ENCODE measurements at regions not wholly inside any gene's neighbourhood (a gene's known extent, or its start where the extent isn't known, plus 50 kb on each side); places are given as distances from the start of the nearest gene placed in this dataset.

DNA sequence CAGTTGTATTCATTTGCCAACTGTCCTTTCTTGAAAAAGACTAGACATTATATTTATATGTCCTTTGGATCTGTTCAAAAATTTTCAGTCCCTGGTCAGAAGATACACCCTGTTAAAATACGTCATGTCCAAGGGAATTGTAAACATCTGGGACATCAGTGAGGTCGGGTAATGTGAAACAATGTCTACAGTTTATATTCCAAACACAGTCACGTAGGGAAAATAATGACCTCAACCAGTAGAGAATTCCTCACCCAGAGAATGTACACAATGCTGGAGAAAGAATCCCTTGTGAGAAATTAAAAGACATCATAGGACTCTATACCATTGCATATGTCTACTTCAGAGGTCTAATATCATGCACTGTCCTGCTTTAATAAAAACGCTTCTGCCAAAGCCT, 888.0 kb upstream of the CHAC2 start:
- TF ChIP-seq, protein P1, sequence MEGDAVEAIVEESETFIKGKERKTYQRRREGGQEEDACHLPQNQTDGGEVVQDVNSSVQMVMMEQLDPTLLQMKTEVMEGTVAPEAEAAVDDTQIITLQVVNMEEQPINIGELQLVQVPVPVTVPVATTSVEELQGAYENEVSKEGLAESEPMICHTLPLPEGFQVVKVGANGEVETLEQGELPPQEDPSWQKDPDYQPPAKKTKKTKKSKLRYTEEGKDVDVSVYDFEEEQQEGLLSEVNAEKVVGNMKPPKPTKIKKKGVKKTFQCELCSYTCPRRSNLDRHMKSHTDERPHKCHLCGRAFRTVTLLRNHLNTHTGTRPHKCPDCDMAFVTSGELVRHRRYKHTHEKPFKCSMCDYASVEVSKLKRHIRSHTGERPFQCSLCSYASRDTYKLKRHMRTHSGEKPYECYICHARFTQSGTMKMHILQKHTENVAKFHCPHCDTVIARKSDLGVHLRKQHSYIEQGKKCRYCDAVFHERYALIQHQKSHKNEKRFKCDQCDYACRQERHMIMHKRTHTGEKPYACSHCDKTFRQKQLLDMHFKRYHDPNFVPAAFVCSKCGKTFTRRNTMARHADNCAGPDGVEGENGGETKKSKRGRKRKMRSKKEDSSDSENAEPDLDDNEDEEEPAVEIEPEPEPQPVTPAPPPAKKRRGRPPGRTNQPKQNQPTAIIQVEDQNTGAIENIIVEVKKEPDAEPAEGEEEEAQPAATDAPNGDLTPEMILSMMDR (conservative IDR thresholded peaks at IDR 0.05; ENCODE audit: low read depth, low read length), result no peak
- no peak for TF ChIP-seq EZH2 (IDR thresholded peaks at IDR 0.05; ENCODE audit: borderline replicate concordance, low read depth, low read length, poor library complexity, severe bottlenecking)
